GM23338 (cell line): ENCODE measurements at regions not wholly inside any gene's neighbourhood (a gene's known extent, or its start where the extent isn't known, plus 50 kb on each side); places are given as distances from the start of the nearest gene placed in this dataset.

Experiments used
- ATAC-seq: fragments of 200-7000 bp; cut with Tn5 transposase; 3 replicates; pipeline ENCODE4 v1.9.1; 2020
- DNase-seq: peaks from one replicate; pipeline ENCODE4 v3.0.0-alpha.2; 2015; ENCODE audit warnings: low spot score
- H2AFZ ChIP-seq: fragments of 200-600 bp; sonication (generic); 2 replicates; pipeline ENCODE4 v1.8.0; 2016; ENCODE audit warnings: antibody characterized with exemption, mild to moderate bottlenecking, moderate library complexity
- H3F3A ChIP-seq: fragments of 200-600 bp; sonication (generic); replicated peaks from 2 replicates; pipeline ENCODE4 v1.8.0; 2017; ENCODE audit warnings: antibody characterized with exemption, mixed run types, low read depth
- H3K27ac ChIP-seq: fragments of 200-600 bp; sonication (generic); 2 replicates; pipeline ENCODE4 v1.6.1; 2016; ENCODE audit warnings: low read depth
- H3K27me3 ChIP-seq: fragments of 200-600 bp; sonication (generic); 2 replicates; pipeline ENCODE4 v1.8.0; 2016; ENCODE audit warnings: mild to moderate bottlenecking, mixed run types, moderate library complexity; ENCODE audit not compliant: insufficient read depth
- H3K36me3 ChIP-seq: fragments of 200-600 bp; sonication (generic); 2 replicates; pipeline ENCODE4 v1.8.0; 2016; ENCODE audit warnings: mild to moderate bottlenecking; ENCODE audit not compliant: insufficient read depth
- H3K4me1 ChIP-seq: fragments of 200-600 bp; sonication (generic); 2 replicates; pipeline ENCODE4 v1.8.0; 2016; ENCODE audit warnings: mild to moderate bottlenecking, moderate library complexity; ENCODE audit not compliant: insufficient read depth
- H3K4me2 ChIP-seq: fragments of 200-600 bp; sonication (generic); 2 replicates; pipeline ENCODE4 v1.7.1; 2017; ENCODE audit warnings: mixed run types
- H3K4me3 ChIP-seq: fragments of 200-600 bp; sonication (generic); 2 replicates; pipeline ENCODE4 v1.6.1; 2016; ENCODE audit warnings: mixed run types
- H3K79me2 ChIP-seq: fragments of 200-600 bp; sonication (generic); replicated peaks from 2 replicates; pipeline ENCODE4 v1.8.0; 2017; ENCODE audit warnings: mild to moderate bottlenecking; ENCODE audit not compliant: insufficient read depth
- H3K9me2 ChIP-seq: fragments of 200-600 bp; sonication (generic); 2 replicates; pipeline ENCODE4 v1.8.0; 2017; ENCODE audit not compliant: insufficient read depth
- H4K20me1 ChIP-seq: fragments of 200-600 bp; sonication (generic); replicated peaks from 2 replicates; pipeline ENCODE4 v1.8.0; 2017; ENCODE audit warnings: mild to moderate bottlenecking; ENCODE audit not compliant: insufficient read depth
- H3K27ac Mint-ChIP-seq: 2 replicates; pipeline ENCODE4 v1.8.0; 2020; ENCODE audit warnings: inconsistent platforms, mild to moderate bottlenecking, moderate library complexity, mixed read lengths
- H3K27me3 Mint-ChIP-seq: 3 replicates; pipeline ENCODE4 v1.8.0; 2022; ENCODE audit warnings: low read depth, mild to moderate bottlenecking, moderate library complexity, mixed read lengths, inconsistent platforms; ENCODE audit not compliant: insufficient read depth, poor library complexity
- H3K36me3 Mint-ChIP-seq: 3 replicates; pipeline ENCODE4 v1.8.0; 2021; ENCODE audit warnings: low read depth, mild to moderate bottlenecking, inconsistent platforms, moderate library complexity, mixed read lengths
- H3K4me1 Mint-ChIP-seq: 3 replicates; pipeline ENCODE4 v1.8.0; 2020; ENCODE audit warnings: mild to moderate bottlenecking, inconsistent platforms, mixed read lengths
- H3K4me3 Mint-ChIP-seq: 3 replicates; pipeline ENCODE4 v1.8.0; 2021; ENCODE audit warnings: moderate library complexity, mild to moderate bottlenecking, inconsistent platforms, mixed read lengths
- H3K9me3 Mint-ChIP-seq: 3 replicates; pipeline ENCODE4 v1.8.0; 2020; ENCODE audit warnings: moderate library complexity, mild to moderate bottlenecking, inconsistent platforms, mixed read lengths
- TF ChIP-seq, protein P1 (sequence below), 2 experiments: fragments of 200-600 bp in 1 of 2; sonication (generic) in 1 of 2; conservative IDR thresholded peaks; 2 replicates each; pipeline versions ENCODE4 v1.5.1 to v1.6.1; 2016 to 2017; ENCODE audit warnings: antibody characterized with exemption in 2 of 2, low read depth in 2 of 2, mild to moderate bottlenecking in 2 of 2, moderate library complexity in 1 of 2
- TF ChIP-seq, protein P2 (sequence below): fragments of 250-450 bp; sonication (Bioruptor Pico); IDR thresholded peaks from 2 replicates; pipeline ENCODE4 v1.5.0; 2020; ENCODE audit warnings: mild to moderate bottlenecking, moderate library complexity

DNA sequence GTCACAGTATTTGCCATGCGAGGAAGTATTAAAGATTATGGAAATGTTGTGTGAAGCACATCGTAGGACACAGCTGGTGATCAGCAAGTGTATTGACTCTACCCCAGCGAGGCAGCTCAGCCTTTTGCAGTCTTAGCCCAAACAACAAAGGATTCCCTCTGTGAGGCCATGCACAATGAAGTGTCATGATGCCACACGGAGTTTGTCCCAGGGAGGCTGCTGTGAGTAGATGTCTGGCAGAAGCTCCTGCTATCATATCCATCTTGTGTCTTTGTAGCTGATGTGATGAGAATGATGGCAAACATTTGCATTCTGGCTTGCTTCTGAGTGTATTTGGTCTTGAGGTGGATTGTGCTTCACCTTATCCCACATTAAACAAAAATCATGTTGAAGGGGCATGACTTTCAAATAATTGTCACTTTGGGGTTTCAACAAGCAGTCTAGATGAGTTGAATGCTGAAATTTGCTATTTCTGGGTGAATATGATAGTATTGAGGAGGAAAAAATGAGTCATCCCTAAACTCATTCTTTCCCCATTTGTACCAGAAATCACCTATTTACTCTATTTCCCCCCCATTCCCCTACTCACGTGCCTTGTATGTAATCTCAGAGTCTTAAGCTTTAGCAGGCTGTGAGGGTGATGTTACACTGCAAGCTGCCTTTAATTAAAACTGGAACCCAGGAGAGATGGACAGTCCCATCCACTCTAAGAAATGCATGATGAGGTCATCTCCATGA lies 273.5 kb downstream of the RNF144A start:
- no peaks in the 10 kb centered on the region for H3K79me2 ChIP-seq
- Mint-ChIP-seq H3K27ac (no peak overlapping the region), H3K4me1 (peaks cover 18% of the 10 kb centered on the region; the same call in 2 of the 3 replicates), H3K27me3 (peaks cover 1% of the 10 kb centered on the region), H3K4me3 (no peak overlapping the region), H3K9me3 (no peaks in the 10 kb centered on the region; the same call in 2 of the 3 replicates), H3K36me3 (no peaks in the 10 kb centered on the region)
- H3K27ac ChIP-seq: no peak overlapping the region
- DNase-seq: no peak
- TF ChIP-seq, protein P1, sequence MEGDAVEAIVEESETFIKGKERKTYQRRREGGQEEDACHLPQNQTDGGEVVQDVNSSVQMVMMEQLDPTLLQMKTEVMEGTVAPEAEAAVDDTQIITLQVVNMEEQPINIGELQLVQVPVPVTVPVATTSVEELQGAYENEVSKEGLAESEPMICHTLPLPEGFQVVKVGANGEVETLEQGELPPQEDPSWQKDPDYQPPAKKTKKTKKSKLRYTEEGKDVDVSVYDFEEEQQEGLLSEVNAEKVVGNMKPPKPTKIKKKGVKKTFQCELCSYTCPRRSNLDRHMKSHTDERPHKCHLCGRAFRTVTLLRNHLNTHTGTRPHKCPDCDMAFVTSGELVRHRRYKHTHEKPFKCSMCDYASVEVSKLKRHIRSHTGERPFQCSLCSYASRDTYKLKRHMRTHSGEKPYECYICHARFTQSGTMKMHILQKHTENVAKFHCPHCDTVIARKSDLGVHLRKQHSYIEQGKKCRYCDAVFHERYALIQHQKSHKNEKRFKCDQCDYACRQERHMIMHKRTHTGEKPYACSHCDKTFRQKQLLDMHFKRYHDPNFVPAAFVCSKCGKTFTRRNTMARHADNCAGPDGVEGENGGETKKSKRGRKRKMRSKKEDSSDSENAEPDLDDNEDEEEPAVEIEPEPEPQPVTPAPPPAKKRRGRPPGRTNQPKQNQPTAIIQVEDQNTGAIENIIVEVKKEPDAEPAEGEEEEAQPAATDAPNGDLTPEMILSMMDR (conservative IDR thresholded peaks at IDR 0.05; ENCODE audit: low read depth in 2 of 2): no peak
- TF ChIP-seq, protein P2, sequence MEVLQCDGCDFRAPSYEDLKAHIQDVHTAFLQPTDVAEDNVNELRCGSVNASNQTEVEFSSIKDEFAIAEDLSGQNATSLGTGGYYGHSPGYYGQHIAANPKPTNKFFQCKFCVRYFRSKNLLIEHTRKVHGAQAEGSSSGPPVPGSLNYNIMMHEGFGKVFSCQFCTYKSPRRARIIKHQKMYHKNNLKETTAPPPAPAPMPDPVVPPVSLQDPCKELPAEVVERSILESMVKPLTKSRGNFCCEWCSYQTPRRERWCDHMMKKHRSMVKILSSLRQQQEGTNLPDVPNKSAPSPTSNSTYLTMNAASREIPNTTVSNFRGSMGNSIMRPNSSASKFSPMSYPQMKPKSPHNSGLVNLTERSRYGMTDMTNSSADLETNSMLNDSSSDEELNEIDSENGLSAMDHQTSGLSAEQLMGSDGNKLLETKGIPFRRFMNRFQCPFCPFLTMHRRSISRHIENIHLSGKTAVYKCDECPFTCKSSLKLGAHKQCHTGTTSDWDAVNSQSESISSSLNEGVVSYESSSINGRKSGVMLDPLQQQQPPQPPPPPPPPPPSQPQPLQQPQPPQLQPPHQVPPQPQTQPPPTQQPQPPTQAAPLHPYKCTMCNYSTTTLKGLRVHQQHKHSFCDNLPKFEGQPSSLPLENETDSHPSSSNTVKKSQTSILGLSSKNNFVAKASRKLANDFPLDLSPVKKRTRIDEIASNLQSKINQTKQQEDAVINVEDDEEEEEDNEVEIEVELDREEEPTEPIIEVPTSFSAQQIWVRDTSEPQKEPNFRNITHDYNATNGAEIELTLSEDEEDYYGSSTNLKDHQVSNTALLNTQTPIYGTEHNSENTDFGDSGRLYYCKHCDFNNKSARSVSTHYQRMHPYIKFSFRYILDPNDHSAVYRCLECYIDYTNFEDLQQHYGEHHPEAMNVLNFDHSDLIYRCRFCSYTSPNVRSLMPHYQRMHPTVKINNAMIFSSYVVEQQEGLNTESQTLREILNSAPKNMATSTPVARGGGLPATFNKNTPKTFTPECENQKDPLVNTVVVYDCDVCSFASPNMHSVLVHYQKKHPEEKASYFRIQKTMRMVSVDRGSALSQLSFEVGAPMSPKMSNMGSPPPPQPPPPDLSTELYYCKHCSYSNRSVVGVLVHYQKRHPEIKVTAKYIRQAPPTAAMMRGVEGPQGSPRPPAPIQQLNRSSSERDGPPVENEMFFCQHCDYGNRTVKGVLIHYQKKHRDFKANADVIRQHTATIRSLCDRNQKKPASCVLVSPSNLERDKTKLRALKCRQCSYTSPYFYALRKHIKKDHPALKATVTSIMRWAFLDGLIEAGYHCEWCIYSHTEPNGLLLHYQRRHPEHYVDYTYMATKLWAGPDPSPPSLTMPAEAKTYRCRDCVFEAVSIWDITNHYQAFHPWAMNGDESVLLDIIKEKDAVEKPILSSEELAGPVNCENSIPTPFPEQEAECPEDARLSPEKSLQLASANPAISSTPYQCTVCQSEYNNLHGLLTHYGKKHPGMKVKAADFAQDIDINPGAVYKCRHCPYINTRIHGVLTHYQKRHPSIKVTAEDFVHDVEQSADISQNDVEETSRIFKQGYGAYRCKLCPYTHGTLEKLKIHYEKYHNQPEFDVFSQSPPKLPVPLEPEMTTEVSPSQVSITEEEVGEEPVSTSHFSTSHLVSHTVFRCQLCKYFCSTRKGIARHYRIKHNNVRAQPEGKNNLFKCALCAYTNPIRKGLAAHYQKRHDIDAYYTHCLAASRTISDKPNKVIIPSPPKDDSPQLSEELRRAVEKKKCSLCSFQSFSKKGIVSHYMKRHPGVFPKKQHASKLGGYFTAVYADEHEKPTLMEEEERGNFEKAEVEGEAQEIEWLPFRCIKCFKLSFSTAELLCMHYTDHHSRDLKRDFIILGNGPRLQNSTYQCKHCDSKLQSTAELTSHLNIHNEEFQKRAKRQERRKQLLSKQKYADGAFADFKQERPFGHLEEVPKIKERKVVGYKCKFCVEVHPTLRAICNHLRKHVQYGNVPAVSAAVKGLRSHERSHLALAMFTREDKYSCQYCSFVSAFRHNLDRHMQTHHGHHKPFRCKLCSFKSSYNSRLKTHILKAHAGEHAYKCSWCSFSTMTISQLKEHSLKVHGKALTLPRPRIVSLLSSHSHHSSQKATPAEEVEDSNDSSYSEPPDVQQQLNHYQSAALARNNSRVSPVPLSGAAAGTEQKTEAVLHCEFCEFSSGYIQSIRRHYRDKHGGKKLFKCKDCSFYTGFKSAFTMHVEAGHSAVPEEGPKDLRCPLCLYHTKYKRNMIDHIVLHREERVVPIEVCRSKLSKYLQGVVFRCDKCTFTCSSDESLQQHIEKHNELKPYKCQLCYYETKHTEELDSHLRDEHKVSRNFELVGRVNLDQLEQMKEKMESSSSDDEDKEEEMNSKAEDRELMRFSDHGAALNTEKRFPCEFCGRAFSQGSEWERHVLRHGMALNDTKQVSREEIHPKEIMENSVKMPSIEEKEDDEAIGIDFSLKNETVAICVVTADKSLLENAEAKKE (CRISPR knock-in tag): peak; percentile 50; the same call in 1 of the 2 replicates
- no peaks in the 10 kb centered on the region for H3F3A ChIP-seq
- H2AFZ ChIP-seq: no peak overlapping the region
- 0 out of 2 replicates have a peak, but pooled peaks cover 4% of the 10 kb centered on the region for H3K4me1 ChIP-seq
- no peak overlapping the region for H3K4me3 ChIP-seq
- no peaks in the 10 kb centered on the region for H3K36me3 ChIP-seq
- no peaks in the 10 kb centered on the region for H4K20me1 ChIP-seq
- H3K27me3 ChIP-seq: no peaks in the 10 kb centered on the region
- H3K4me2 ChIP-seq: no peak overlapping the region
- H3K9me2 ChIP-seq: 0 out of 2 replicates have a peak, but pooled peaks cover 6% of the 10 kb centered on the region
- ATAC-seq: peak; percentile 86
